ENCODE measurements at regions not wholly inside any gene's neighbourhood (a gene's known extent, or its start where the extent isn't known, plus 50 kb on each side); places are given as distances from the start of the nearest gene placed in this dataset.

- TF ChIP-seq POLR2A (IDR thresholded peaks at IDR 0.05) (no peak), POLR2AphosphoS5 (IDR thresholded peaks at IDR 0.05; ENCODE audit: insufficient read depth in 1 of 2, low read depth in 1 of 2) (no peak)
- TF ChIP-seq, protein P1, sequence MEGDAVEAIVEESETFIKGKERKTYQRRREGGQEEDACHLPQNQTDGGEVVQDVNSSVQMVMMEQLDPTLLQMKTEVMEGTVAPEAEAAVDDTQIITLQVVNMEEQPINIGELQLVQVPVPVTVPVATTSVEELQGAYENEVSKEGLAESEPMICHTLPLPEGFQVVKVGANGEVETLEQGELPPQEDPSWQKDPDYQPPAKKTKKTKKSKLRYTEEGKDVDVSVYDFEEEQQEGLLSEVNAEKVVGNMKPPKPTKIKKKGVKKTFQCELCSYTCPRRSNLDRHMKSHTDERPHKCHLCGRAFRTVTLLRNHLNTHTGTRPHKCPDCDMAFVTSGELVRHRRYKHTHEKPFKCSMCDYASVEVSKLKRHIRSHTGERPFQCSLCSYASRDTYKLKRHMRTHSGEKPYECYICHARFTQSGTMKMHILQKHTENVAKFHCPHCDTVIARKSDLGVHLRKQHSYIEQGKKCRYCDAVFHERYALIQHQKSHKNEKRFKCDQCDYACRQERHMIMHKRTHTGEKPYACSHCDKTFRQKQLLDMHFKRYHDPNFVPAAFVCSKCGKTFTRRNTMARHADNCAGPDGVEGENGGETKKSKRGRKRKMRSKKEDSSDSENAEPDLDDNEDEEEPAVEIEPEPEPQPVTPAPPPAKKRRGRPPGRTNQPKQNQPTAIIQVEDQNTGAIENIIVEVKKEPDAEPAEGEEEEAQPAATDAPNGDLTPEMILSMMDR (IDR thresholded peaks at IDR 0.05) = no peak
Observed at GRCh38 chr1:57675776-57676175, 251.9 kb upstream of the DAB1 start.

Measured in vagina (tissue), 2 donors.